Muscle layer of colon (tissue), 2 donors: ENCODE measurements at regions not wholly inside any gene's neighbourhood (a gene's known extent, or its start where the extent isn't known, plus 50 kb on each side); places are given as distances from the start of the nearest gene placed in this dataset.
"Not testable (repeated sequence)": the region's sequence is repeated elsewhere in the genome, so short reads cannot be mapped to it uniquely, and the experiment has no call there.

Source experiments
- H3K27ac ChIP-seq: one replicate; pipeline ENCODE4 v1.7.0; 2013; ENCODE audit warnings: low read depth, mild to moderate bottlenecking, low read length, moderate library complexity
- H3K27me3 ChIP-seq, 2 donors: one replicate each; pipeline ENCODE4 v1.7.0; 2013; ENCODE audit warnings: low read length in 2 of 2, mild to moderate bottlenecking in 2 of 2; ENCODE audit not compliant: insufficient read depth in 2 of 2, control insufficient read depth in 1 of 2
- H3K36me3 ChIP-seq: one replicate; pipeline ENCODE4 v1.7.0; 2013; ENCODE audit warnings: mild to moderate bottlenecking, low read length; ENCODE audit not compliant: insufficient read depth
- H3K4me1 ChIP-seq: one replicate; pipeline ENCODE4 v1.7.0; 2013; ENCODE audit warnings: mild to moderate bottlenecking, low read length; ENCODE audit not compliant: insufficient read depth
- H3K4me3 ChIP-seq, 2 donors: one replicate each; pipeline ENCODE4 v1.7.0; 2013; ENCODE audit warnings: low read length in 2 of 2, low read depth in 1 of 2, mild to moderate bottlenecking in 1 of 2, moderate library complexity in 1 of 2
- H3K9ac ChIP-seq: one replicate; pipeline ENCODE4 v1.7.0; 2013; ENCODE audit warnings: low read length
- H3K9me3 ChIP-seq: one replicate; pipeline ENCODE4 v1.7.0; 2013; ENCODE audit warnings: mild to moderate bottlenecking, low read length
- donor health status: abdominal sarcoma.
- donor health status: Adenocarcinoma of cecum.

GRCh38 chr20:47968541-47969310 is 183.4 kb upstream of the SULF2 start:
- Histone ChIP-seq H3K36me3 (no peaks in the 10 kb centered on the region), H3K9me3 (no peaks in the 10 kb centered on the region), H3K27me3 (no peaks in the 10 kb centered on the region), H3K9ac (no peak overlapping the region), H3K4me3 (no peak overlapping the region), H3K27ac (no peak overlapping the region), H3K4me1 (no peaks in the 10 kb centered on the region)

DNA sequence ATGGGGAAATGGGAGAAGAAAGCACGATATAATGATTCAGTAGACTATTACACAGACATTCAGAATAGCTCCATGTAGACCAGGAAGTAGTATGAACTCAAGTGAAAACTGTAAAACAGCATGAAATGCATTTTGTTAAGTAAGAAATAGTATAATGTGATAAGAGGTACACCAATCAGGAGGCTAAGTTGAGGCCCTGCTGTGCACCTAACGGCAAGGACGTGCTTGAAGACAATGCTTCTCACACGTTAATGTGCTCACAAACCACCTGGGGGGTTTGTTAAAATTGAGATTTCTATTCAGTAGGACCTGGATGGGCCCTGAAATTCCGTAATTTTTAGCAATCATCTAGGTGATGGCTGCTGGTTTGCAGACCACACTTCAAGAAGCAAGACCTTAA is 178.9 kb upstream of the SULF2 start:
- H3K4me1 ChIP-seq: no peaks in the 10 kb centered on the region
- no peak overlapping the region for H3K27ac ChIP-seq
- H3K27me3 ChIP-seq: no peaks in the 10 kb centered on the region
- no peaks in the 10 kb centered on the region for H3K36me3 ChIP-seq
- H3K9ac ChIP-seq: no peak overlapping the region
- H3K9me3 ChIP-seq: no peaks in the 10 kb centered on the region
- H3K4me3 ChIP-seq: no peak overlapping the region

GRCh38 chr20:47963022-47963421 is 177.7 kb upstream of the SULF2 start:
- Histone ChIP-seq H3K9ac (no peak overlapping the region), H3K36me3 (no peaks in the 10 kb centered on the region), H3K9me3 (no peaks in the 10 kb centered on the region), H3K27ac (no peak overlapping the region), H3K4me3 (no peak overlapping the region), H3K27me3 (no peaks in the 10 kb centered on the region), H3K4me1 (peaks cover 6% of the 10 kb centered on the region)

- H3K4me3 ChIP-seq: no peak overlapping the region
- H3K9ac ChIP-seq: no peak overlapping the region
- H3K4me1 ChIP-seq: peaks cover 6% of the 10 kb centered on the region
- H3K27me3 ChIP-seq: no peaks in the 10 kb centered on the region
- no peaks in the 10 kb centered on the region for H3K9me3 ChIP-seq
- H3K27ac ChIP-seq: no peak overlapping the region
- no peaks in the 10 kb centered on the region for H3K36me3 ChIP-seq
Observed at GRCh38 chr20:47962286-47962963, 177.1 kb upstream of the SULF2 start.

- Histone ChIP-seq H3K27me3 (no peaks in the 10 kb centered on the region), H3K9me3 (no peaks in the 10 kb centered on the region), H3K9ac (no peak overlapping the region), H3K4me3 (no peak overlapping the region), H3K4me1 (peaks cover 6% of the 10 kb centered on the region), H3K27ac (no peak overlapping the region), H3K36me3 (no peaks in the 10 kb centered on the region)
Observed at GRCh38 chr20:47960769-47961541, 175.7 kb upstream of the SULF2 start.

GRCh38 chr20:47960277-47960676 is 175.0 kb upstream of the SULF2 start:
- Histone ChIP-seq H3K27me3 (no peaks in the 10 kb centered on the region), H3K9me3 (no peaks in the 10 kb centered on the region), H3K9ac (no peak overlapping the region), H3K4me3 (no peak overlapping the region), H3K36me3 (no peaks in the 10 kb centered on the region), H3K27ac (no peak overlapping the region), H3K4me1 (peaks cover 6% of the 10 kb centered on the region)

DNA sequence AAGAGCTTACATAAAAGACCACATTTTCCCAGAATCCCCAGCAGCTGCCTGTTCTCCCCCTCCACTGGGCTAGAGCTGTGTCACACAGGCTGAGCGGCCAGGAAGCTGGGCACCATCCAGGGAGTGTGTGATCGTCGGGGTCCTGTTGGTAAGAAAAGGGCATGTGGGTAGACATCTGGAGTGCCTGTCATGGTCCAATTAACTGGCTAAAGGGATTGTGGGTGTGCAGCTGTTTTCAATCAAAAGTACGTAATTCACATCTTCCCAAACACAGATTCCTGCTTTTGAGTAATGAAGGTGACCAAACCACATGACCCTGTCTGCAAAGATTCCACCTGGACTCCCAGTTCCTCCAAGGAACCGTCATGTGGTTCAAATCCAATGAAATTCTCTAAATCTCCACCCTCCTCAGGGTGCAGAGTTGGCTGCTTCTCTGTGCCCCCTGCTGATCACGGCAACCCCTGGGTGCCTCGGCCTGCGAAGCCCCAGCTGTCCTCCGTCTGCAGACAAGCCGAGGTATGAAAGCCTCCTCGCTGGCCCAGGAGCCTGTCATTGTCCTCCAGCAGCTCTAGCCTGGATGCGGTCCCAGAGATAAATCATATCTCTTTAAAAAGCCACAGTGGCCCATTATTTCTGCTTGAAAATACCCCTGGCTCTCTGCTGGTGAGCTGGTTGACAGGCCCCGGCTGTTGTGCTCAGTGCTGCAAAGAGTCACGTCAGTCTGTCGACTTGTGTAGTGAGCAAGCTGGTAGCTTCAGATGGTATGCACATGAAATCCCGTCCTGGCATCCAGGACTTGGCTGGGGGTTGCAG is 172.9 kb upstream of the SULF2 start:
- H3K4me1 ChIP-seq, H3K9me3 ChIP-seq, H3K27ac ChIP-seq, H3K27me3 ChIP-seq, H3K36me3 ChIP-seq, H3K9ac ChIP-seq, H3K4me3 ChIP-seq: not testable (repeated sequence)

GRCh38 chr20:47957135-47957534 is 171.9 kb upstream of the SULF2 start:
- H3K27ac ChIP-seq: no peak overlapping the region
- peaks cover 0 to 3% of the 10 kb centered on the region in 2 donors for H3K27me3 ChIP-seq

DNA sequence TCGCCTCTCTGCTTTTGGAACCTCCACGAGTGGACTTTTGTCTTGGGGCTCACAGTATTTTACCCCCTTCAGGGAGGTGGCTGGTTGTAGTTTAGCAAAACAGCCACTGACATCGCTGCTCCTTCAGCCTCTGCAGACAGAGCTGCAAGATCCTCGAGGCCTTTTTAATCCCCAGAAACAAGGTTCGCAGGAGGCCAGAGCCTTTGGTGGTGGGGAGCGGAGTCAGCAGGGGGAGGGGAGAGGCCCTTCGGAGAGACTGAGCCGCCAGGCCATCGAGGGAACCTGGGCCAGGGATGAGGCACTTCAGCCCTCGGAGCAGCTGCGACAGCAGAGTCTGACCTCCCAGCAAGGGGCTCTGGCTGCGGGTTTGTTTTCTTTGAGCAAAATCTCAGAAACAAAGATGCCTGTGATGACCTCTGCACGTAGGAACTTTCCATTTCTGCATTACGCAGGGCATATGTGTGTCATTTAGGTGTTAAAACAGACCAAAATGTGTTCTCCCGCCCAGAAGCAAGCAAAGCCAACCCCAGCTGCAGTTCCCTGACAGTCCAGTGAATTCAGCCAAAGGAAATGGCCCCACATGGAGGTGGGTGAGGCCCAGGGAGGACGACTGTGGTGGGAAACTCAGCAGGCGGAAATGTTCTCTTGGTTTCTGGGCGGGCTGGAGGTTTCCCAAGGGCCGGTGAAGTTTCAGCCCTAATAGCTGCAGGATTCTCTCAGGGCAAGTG is 171.2 kb upstream of the SULF2 start:
- Histone ChIP-seq H3K36me3 (no peaks in the 10 kb centered on the region), H3K4me1 (peaks cover 6% of the 10 kb centered on the region), H3K9ac (no peak overlapping the region), H3K4me3 (no peak overlapping the region), H3K27ac (no peak overlapping the region), H3K9me3 (no peaks in the 10 kb centered on the region), H3K27me3 (peaks cover 0 to 3% of the 10 kb centered on the region in 2 donors)

More at GRCh38 chr20:47957135-47957534, 171.9 kb upstream of the SULF2 start:
- no peak overlapping the region for H3K4me3 ChIP-seq
- H3K9me3 ChIP-seq: no peaks in the 10 kb centered on the region
- H3K36me3 ChIP-seq: no peaks in the 10 kb centered on the region
- H3K9ac ChIP-seq: no peak overlapping the region
- peaks cover 6% of the 10 kb centered on the region for H3K4me1 ChIP-seq

- H3K9me3 ChIP-seq: no peaks in the 10 kb centered on the region
- H3K36me3 ChIP-seq: no peaks in the 10 kb centered on the region
- H3K27ac ChIP-seq: no peak overlapping the region
- H3K9ac ChIP-seq: no peak overlapping the region
- H3K4me1 ChIP-seq: peaks cover 2% of the 10 kb centered on the region
- H3K4me3 ChIP-seq: no peak overlapping the region
- peaks cover 0 to 3% of the 10 kb centered on the region in 2 donors for H3K27me3 ChIP-seq
Observed at GRCh38 chr20:47953471-47953870, 168.2 kb upstream of the SULF2 start.
